ENCODE measurements at regions not wholly inside any gene's neighbourhood (a gene's known extent, or its start where the extent isn't known, plus 50 kb on each side); places are given as distances from the start of the nearest gene placed in this dataset.

- no peak overlapping the region for H3K27ac ChIP-seq (ENCODE audit: insufficient read depth, low read depth, low read length)
- intact Hi-C loops (cut with micrococcal nuclease) = no loop called here
Measured at GRCh38 chr13:47279920-47280319, 383.1 kb upstream of the HTR2A start.

DNA sequence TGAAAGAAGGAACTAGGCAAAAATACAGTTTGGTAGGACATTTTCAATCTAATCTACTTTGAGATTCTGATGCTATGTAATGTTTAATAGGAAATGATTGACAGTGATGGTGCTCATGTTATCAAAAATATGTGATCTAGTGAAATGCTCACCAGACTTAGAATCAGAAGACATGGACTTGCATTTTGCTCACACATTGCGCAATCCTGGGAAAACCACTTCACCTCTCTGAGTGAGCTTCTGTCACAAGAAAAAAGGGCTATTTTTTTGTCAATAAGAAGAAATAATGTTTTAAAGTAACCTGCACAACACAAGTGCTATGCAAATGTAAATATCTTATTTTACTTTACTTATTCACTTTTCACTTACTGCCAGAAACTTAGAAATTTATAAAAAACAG, 380.9 kb upstream of the HTR2A start:
- no peaks in the 10 kb centered on the region for H4K20me1 ChIP-seq (replicated peaks; ENCODE audit: control insufficient read depth, extremely low read depth, insufficient read depth, low read length)
- H3K4me2 ChIP-seq (ENCODE audit: insufficient read depth, low read length) = no peak overlapping the region
- no peaks in the 10 kb centered on the region for H3K79me2 ChIP-seq (ENCODE audit: control insufficient read depth, insufficient read depth, low read length)
- no peak for FAIRE-seq
- H3K27ac ChIP-seq (ENCODE audit: insufficient read depth, low read depth, low read length) = no peak overlapping the region
- no TSS peak for BruUV-seq (replicated peaks)
- DNase-seq (ENCODE audit: low read depth, low spot score) = no peak
- H3K9me1 ChIP-seq (replicated peaks; ENCODE audit: control insufficient read depth, extremely low read depth, insufficient read depth, low read length) = no peaks in the 10 kb centered on the region
- ChIA-PET POLR2A (no interaction called here), CTCF (no interaction called here)
- no peaks in the 10 kb centered on the region for H3K36me3 ChIP-seq (ENCODE audit: control insufficient read depth in 2 of 2, extremely low read depth in 1 of 2, insufficient read depth in 2 of 2, low read length in 2 of 2)
- no peak overlapping the region for H2AFZ ChIP-seq (ENCODE audit: low read depth, low read length)
- TF ChIP-seq FOS (IDR thresholded peaks at IDR 0.05; ENCODE audit: borderline replicate concordance, insufficient read depth, low read length) (no peak), POLR2A (IDR thresholded peaks at IDR 0.05; ENCODE audit: low read depth, low read length) (no peak), GATA2 (IDR thresholded peaks at IDR 0.05; ENCODE audit: insufficient read depth, insufficient read length, low read depth, low read length) (no peak), CTCF (IDR thresholded peaks at IDR 0.05; ENCODE audit: extremely low read depth in 1 of 2, insufficient read depth in 1 of 2, low read depth in 1 of 2, low read length in 2 of 2) (no peak), EZH2 (IDR thresholded peaks at IDR 0.05; ENCODE audit: borderline replicate concordance, low read depth, low read length, severe bottlenecking) (no peak), JUN (IDR thresholded peaks at IDR 0.05; ENCODE audit: borderline replicate concordance, insufficient read depth, insufficient read length, low read depth) (no peak), MYC (IDR thresholded peaks at IDR 0.05; ENCODE audit: low read depth, low read length) (no peak), POLR2AphosphoS5 (IDR thresholded peaks at IDR 0.05; ENCODE audit: insufficient read depth, low read depth, low read length) (no peak)
- TF ChIP-seq, protein P1, sequence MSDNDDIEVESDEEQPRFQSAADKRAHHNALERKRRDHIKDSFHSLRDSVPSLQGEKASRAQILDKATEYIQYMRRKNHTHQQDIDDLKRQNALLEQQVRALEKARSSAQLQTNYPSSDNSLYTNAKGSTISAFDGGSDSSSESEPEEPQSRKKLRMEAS (IDR thresholded peaks at IDR 0.05; ENCODE audit: insufficient read depth, insufficient read length) = no peak
- intact Hi-C loops (cut with micrococcal nuclease) (no loop called here), dilution Hi-C loops (cut with MboI; ENCODE audit: extremely low pct_ligation_motif_present, low sequenced_read_pairs) (no loop called here)
- no peak overlapping the region for H3K4me3 ChIP-seq (replicated peaks in 1 of 3; ENCODE audit: insufficient read depth in 1 of 3, low read depth in 1 of 3, low read length in 3 of 3)
- H3K4me1 ChIP-seq (ENCODE audit: control insufficient read depth, extremely low read depth, insufficient read depth, low read length) = no peaks in the 10 kb centered on the region
- H3K9me3 ChIP-seq (replicated peaks; ENCODE audit: control insufficient read depth, insufficient read depth, low read length) = peaks cover 2% of the 10 kb centered on the region
- no peaks in the 10 kb centered on the region for H3K27me3 ChIP-seq (ENCODE audit: control insufficient read depth in 2 of 2, insufficient read depth in 2 of 2, low read length in 2 of 2)
- no peak overlapping the region for H3K9ac ChIP-seq (replicated peaks; ENCODE audit: extremely low read depth, insufficient read depth, low read length)

More at GRCh38 chr13:47279920-47280319, 383.1 kb upstream of the HTR2A start:
- dilution Hi-C loops (cut with MboI; ENCODE audit: extremely low pct_ligation_motif_present, low sequenced_read_pairs) = no loop called here
- no peaks in the 10 kb centered on the region for H3K79me2 ChIP-seq (ENCODE audit: control insufficient read depth, insufficient read depth, low read length)
- DNase-seq (ENCODE audit: low read depth, low spot score) (no peak), FAIRE-seq (no peak)
- H2AFZ ChIP-seq (ENCODE audit: low read depth, low read length) = no peak overlapping the region
- no peaks in the 10 kb centered on the region for H3K27me3 ChIP-seq (ENCODE audit: control insufficient read depth in 2 of 2, insufficient read depth in 2 of 2, low read length in 2 of 2)
- no peaks in the 10 kb centered on the region for H3K36me3 ChIP-seq (ENCODE audit: control insufficient read depth in 2 of 2, extremely low read depth in 1 of 2, insufficient read depth in 2 of 2, low read length in 2 of 2)
- ChIA-PET POLR2A (no interaction called here), CTCF (no interaction called here)
- peaks cover 3% of the 10 kb centered on the region for H3K9me3 ChIP-seq (replicated peaks; ENCODE audit: control insufficient read depth, insufficient read depth, low read length)
- no peak overlapping the region for H3K4me2 ChIP-seq (ENCODE audit: insufficient read depth, low read length)
- no peak overlapping the region for H3K4me3 ChIP-seq (replicated peaks in 1 of 3; ENCODE audit: insufficient read depth in 1 of 3, low read depth in 1 of 3, low read length in 3 of 3)
- H3K4me1 ChIP-seq (ENCODE audit: control insufficient read depth, extremely low read depth, insufficient read depth, low read length) = no peaks in the 10 kb centered on the region
- BruUV-seq (replicated peaks) = no TSS peak
- no peaks in the 10 kb centered on the region for H3K9me1 ChIP-seq (replicated peaks; ENCODE audit: control insufficient read depth, extremely low read depth, insufficient read depth, low read length)
- no peak overlapping the region for H3K9ac ChIP-seq (replicated peaks; ENCODE audit: extremely low read depth, insufficient read depth, low read length)
- H4K20me1 ChIP-seq (replicated peaks; ENCODE audit: control insufficient read depth, extremely low read depth, insufficient read depth, low read length) = no peaks in the 10 kb centered on the region
- no peak for TF ChIP-seq GATA2 (IDR thresholded peaks at IDR 0.05; ENCODE audit: insufficient read depth, insufficient read length, low read depth, low read length)
